Suprapubic skin (tissue), 4 donors: ENCODE measurements at regions not wholly inside any gene's neighbourhood (a gene's known extent, or its start where the extent isn't known, plus 50 kb on each side); places are given as distances from the start of the nearest gene placed in this dataset.

Experiments used
- DNase-seq, 2 donors: peaks; one replicate each; pipeline ENCODE4 v3.0.0-alpha.2; 2019; ENCODE audit warnings: low spot score in 2 of 2
- H3K27ac ChIP-seq: fragments of 200-600 bp; sonication (generic); one replicate; pipeline ENCODE4 v1.5.1; 2019
- H3K27me3 ChIP-seq: fragments of 200-600 bp; sonication (generic); one replicate; pipeline ENCODE4 v1.5.1; 2019
- H3K36me3 ChIP-seq: fragments of 200-600 bp; sonication (generic); one replicate; pipeline ENCODE4 v1.5.1; 2019
- H3K4me1 ChIP-seq: fragments of 200-600 bp; sonication (generic); one replicate; pipeline ENCODE4 v1.5.1; 2019
- H3K4me3 ChIP-seq: fragments of 200-600 bp; sonication (generic); one replicate; pipeline ENCODE4 v1.5.1; 2019; ENCODE audit warnings: mild to moderate bottlenecking
- H3K9me3 ChIP-seq: fragments of 200-600 bp; sonication (generic); one replicate; pipeline ENCODE4 v1.5.1; 2019
- CTCF ChIP-seq, 2 donors: fragments of 200-600 bp in 1 of 2; fragments of 450-650 bp in 1 of 2; sonication (generic) in 1 of 2; IDR thresholded peaks; one replicate each; pipeline ENCODE4 v1.5.1; 2016 to 2019; ENCODE audit warnings: antibody characterized with exemption in 2 of 2, mild to moderate bottlenecking in 1 of 2, moderate library complexity in 1 of 2
- EP300 ChIP-seq: sonication (generic); formaldehyde crosslinking; IDR thresholded peaks from one replicate; pipeline ENCODE4 v1.6.1; 2017; ENCODE audit warnings: antibody characterized with exemption
- POLR2A ChIP-seq, 2 donors: fragments of 450-650 bp; IDR thresholded peaks; one replicate each; pipeline ENCODE4 v1.6.1; 2017; ENCODE audit warnings: antibody characterized with exemption in 2 of 2, mild to moderate bottlenecking in 2 of 2, moderate library complexity in 2 of 2
- POLR2AphosphoS5 ChIP-seq, 3 donors: sonication (generic); formaldehyde crosslinking; IDR thresholded peaks; one replicate each; pipeline ENCODE4 v1.6.1; 2017; ENCODE audit warnings: antibody characterized with exemption in 3 of 3
- WGBS: methylation state at CpG from one replicate; pipeline ENCODE4 v1.1.5; 2018; 5-methylcytosine and 5-hydroxymethylcytosine counted together

GRCh38 chrX:46382595-46382994 is 162.6 kb downstream of the ZNF674 start:
- Histone ChIP-seq H3K27ac (no peak overlapping the region), H3K4me3 (no peak overlapping the region), H3K9me3 (no peaks in the 10 kb centered on the region), H3K36me3 (no peaks in the 10 kb centered on the region), H3K4me1 (no peaks in the 10 kb centered on the region), H3K27me3 (no peaks in the 10 kb centered on the region)
- no peak for DNase-seq
- TF ChIP-seq POLR2A (IDR thresholded peaks at IDR 0.05) = no peak
- WGBS = 78% methylated on average over 2 of the region's 2 CpGs

- TF ChIP-seq EP300 (no peak), POLR2A (IDR thresholded peaks at IDR 0.05) (no peak), POLR2AphosphoS5 (IDR thresholded peaks at IDR 0.05) (no peak), CTCF (IDR thresholded peaks at IDR 0.05) (peak in 1 of 2 donors; percentile 19)
- H3K27ac ChIP-seq = no peak overlapping the region
- H3K36me3 ChIP-seq = no peaks in the 10 kb centered on the region
- no peak overlapping the region for H3K4me3 ChIP-seq
- H3K4me1 ChIP-seq = no peaks in the 10 kb centered on the region
- H3K9me3 ChIP-seq = no peaks in the 10 kb centered on the region
- no peak for DNase-seq
- H3K27me3 ChIP-seq = no peaks in the 10 kb centered on the region
- WGBS = 57% methylated on average over 2 of the region's 2 CpGs
Measured at GRCh38 chrX:46381630-46382029, 163.6 kb downstream of the ZNF674 start.

- Histone ChIP-seq H3K9me3 (no peaks in the 10 kb centered on the region), H3K36me3 (no peaks in the 10 kb centered on the region), H3K4me3 (no peak overlapping the region), H3K4me1 (no peaks in the 10 kb centered on the region), H3K27ac (no peak overlapping the region), H3K27me3 (no peaks in the 10 kb centered on the region)
- DNase-seq = no peak
- WGBS = 52% methylated on average over 3 of the region's 3 CpGs
- TF ChIP-seq CTCF (IDR thresholded peaks at IDR 0.05) (no peak), POLR2A (IDR thresholded peaks at IDR 0.05) (no peak), EP300 (no peak), POLR2AphosphoS5 (IDR thresholded peaks at IDR 0.05) (no peak)
Measured at GRCh38 chrX:46380148-46380752, 165.0 kb downstream of the ZNF674 start.

- H3K36me3 ChIP-seq = no peaks in the 10 kb centered on the region
- no peak for DNase-seq
- 29% methylated on average over 4 of the region's 4 CpGs for WGBS
- no peaks in the 10 kb centered on the region for H3K4me1 ChIP-seq
- H3K27me3 ChIP-seq = no peaks in the 10 kb centered on the region
- H3K4me3 ChIP-seq = no peak overlapping the region
- H3K27ac ChIP-seq = no peak overlapping the region
- TF ChIP-seq EP300 = no peak
- TF ChIP-seq POLR2AphosphoS5 (IDR thresholded peaks at IDR 0.05) = no peak
- no peak for TF ChIP-seq CTCF (IDR thresholded peaks at IDR 0.05)
- TF ChIP-seq POLR2A (IDR thresholded peaks at IDR 0.05) = no peak
- H3K9me3 ChIP-seq = no peaks in the 10 kb centered on the region
Measured at GRCh38 chrX:46376246-46376885, 168.9 kb downstream of the ZNF674 start.

GRCh38 chrX:46375831-46376230 is 169.4 kb downstream of the ZNF674 start:
- TF ChIP-seq POLR2A (IDR thresholded peaks at IDR 0.05) = no peak
- no peak for TF ChIP-seq EP300
- no peak for TF ChIP-seq POLR2AphosphoS5 (IDR thresholded peaks at IDR 0.05)
- no peak for TF ChIP-seq CTCF (IDR thresholded peaks at IDR 0.05)
- Histone ChIP-seq H3K27ac (no peak overlapping the region), H3K4me1 (no peaks in the 10 kb centered on the region)

More at GRCh38 chrX:46375831-46376230, 169.4 kb downstream of the ZNF674 start:
- no peak for DNase-seq
- Histone ChIP-seq H3K36me3 (no peaks in the 10 kb centered on the region), H3K4me3 (no peak overlapping the region), H3K9me3 (no peaks in the 10 kb centered on the region), H3K27me3 (no peaks in the 10 kb centered on the region)
- 75% methylated on average over 3 of the region's 3 CpGs for WGBS
